Fibroblast of the aortic adventitia (primary cell): ENCODE measurements at regions not wholly inside any gene's neighbourhood (a gene's known extent, or its start where the extent isn't known, plus 50 kb on each side); places are given as distances from the start of the nearest gene placed in this dataset.

Experiments used
- DNase-seq: peaks from one replicate; pipeline ENCODE4 v3.0.0-alpha.2; 2010; ENCODE audit warnings: low read depth
- H3K4me3 ChIP-seq: 2 replicates; pipeline ENCODE4 v1.5.1; 2011; ENCODE audit warnings: low read depth, mild to moderate bottlenecking, control low read depth, low read length, moderate library complexity
- TF ChIP-seq, protein P1 (sequence below): IDR thresholded peaks from 2 replicates; pipeline ENCODE4 v1.5.1; 2011; ENCODE audit warnings: mild to moderate bottlenecking, low read length, control low read depth, inconsistent platforms; ENCODE audit not compliant: insufficient read depth

- TF ChIP-seq, protein P1, sequence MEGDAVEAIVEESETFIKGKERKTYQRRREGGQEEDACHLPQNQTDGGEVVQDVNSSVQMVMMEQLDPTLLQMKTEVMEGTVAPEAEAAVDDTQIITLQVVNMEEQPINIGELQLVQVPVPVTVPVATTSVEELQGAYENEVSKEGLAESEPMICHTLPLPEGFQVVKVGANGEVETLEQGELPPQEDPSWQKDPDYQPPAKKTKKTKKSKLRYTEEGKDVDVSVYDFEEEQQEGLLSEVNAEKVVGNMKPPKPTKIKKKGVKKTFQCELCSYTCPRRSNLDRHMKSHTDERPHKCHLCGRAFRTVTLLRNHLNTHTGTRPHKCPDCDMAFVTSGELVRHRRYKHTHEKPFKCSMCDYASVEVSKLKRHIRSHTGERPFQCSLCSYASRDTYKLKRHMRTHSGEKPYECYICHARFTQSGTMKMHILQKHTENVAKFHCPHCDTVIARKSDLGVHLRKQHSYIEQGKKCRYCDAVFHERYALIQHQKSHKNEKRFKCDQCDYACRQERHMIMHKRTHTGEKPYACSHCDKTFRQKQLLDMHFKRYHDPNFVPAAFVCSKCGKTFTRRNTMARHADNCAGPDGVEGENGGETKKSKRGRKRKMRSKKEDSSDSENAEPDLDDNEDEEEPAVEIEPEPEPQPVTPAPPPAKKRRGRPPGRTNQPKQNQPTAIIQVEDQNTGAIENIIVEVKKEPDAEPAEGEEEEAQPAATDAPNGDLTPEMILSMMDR, result no peak
- DNase-seq, result no peak
- H3K4me3 ChIP-seq, result no peak overlapping the region
Observed at GRCh38 chr7:142604671-142605070, 144.6 kb upstream of the PRSS1 start.

DNA sequence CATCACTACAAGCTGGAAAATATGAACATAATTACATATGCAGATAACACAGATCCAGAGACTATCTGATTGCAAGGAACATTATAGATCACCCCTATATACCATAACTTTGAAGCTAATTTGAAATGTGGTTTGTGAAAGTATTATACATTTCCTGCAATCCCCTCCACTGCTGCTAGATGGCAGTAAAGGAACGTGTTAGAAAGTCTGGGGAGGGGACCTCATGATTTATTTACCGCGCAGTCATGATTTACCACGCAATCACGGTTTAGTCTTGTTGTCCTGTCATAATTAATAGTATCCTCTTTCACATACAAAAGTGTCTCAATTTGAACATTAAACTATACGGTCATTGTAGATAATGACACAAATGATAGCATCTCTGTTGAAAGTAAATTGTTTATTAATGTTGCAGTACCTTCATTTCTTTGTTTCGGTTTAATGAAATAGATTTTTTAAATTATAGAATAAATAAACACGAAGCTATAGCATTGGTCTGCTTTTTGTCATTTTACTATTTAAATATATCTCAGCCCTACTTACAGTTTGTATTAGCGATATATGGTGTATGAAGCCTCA is 145.3 kb upstream of the PRSS1 start:
- TF ChIP-seq, protein P1, result peak; percentile 91
- no peak overlapping the region for H3K4me3 ChIP-seq
- DNase-seq, result peak; percentile 74

DNA sequence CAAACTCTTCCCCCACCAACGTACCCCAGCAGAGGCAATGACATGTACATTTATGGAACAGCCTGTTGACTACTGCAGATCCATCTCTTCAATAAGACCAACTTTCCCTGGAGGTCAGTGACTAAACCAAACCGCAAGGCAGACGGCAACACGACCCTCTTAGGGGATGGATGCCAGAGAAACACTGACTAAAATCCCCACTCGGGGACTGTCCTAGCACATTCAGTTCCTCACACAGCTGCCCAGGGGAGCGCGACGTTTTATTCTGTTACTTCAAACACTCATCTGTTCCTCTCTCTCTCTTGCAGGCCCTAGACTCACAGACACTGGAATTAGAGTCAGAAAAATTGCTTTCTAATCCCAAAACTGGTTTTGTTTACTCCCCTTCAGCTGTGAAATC is 146.5 kb upstream of the PRSS1 start:
- H3K4me3 ChIP-seq, result no peak overlapping the region
- DNase-seq, result no peak
- TF ChIP-seq, protein P1, result no peak

DNA sequence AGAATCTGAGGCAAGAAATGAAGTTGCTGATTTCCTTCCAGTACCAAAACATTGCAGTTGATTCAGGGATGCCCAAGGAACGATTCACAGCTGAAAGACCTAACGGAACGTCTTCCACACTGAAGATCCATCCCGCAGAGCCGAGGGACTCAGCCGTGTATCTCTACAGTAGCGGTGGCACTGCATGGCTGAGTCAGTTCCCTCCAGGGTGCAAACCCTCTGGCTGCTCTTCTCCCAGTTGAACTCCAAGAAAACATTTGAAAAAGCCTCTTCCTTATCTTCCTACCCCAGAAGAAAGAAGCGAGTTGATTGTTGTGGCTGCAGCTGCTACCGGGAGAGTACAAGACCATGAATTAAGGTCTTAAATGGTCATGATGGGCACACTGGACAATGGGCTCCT is 147.1 kb upstream of the PRSS1 start:
- no peak for DNase-seq
- no peak overlapping the region for H3K4me3 ChIP-seq
- TF ChIP-seq, protein P1, result no peak

DNA sequence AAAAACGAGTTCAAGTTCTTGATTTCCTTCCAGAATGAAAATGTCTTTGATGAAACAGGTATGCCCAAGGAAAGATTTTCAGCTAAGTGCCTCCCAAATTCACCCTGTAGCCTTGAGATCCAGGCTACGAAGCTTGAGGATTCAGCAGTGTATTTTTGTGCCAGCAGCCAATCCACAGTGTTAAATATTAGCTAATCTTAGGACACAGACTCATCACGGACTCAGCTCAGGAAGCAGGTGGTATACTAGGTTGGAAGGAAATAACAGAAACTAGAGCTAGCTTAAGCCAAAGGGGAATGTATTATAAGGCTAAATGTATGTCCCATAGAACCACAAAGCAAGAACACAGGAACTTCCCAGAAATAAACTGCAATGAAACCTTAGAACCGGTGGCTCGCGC is 151.0 kb upstream of the PRSS1 start:
- DNase-seq, result no peak
- no peak overlapping the region for H3K4me3 ChIP-seq
- TF ChIP-seq, protein P1, result no peak

DNA sequence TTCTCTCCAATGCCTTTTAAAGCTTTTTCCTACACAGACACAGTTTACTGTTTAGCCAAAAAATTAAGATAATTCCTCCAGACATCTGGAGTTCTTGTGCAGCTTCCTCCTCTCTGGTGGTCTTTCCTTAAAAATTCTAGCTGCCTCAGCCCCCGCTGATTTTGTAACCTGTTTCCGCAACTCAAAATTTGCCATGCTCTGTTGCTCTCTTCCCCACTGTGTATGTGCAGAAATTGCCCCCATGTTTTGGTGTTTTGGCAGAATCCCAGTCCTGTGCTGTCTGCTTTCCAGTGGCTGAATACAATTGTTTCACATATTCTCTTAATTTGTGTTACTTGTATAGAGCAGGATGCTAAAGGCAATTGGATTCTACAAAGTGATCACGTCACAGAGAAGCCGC is 151.7 kb upstream of the PRSS1 start:
- TF ChIP-seq, protein P1, result no peak
- H3K4me3 ChIP-seq, result no peak overlapping the region
- no peak for DNase-seq

- no peak overlapping the region for H3K4me3 ChIP-seq
- no peak for DNase-seq
- TF ChIP-seq, protein P1, result no peak
Observed at GRCh38 chr7:142595816-142596516, 153.3 kb upstream of the PRSS1 start.
